ENCODE measurements at regions not wholly inside any gene's neighbourhood (a gene's known extent, or its start where the extent isn't known, plus 50 kb on each side); places are given as distances from the start of the nearest gene placed in this dataset.

GRCh38 chr7:96823274-96823673 lies 113.6 kb upstream of the SEM1 start:
- no peak for ATAC-seq (ENCODE audit: poor library complexity)
- H3K27ac ChIP-seq (ENCODE audit: low read depth in 1 of 2, low read length in 2 of 2), result no peak overlapping the region
- H3K4me1 ChIP-seq (ENCODE audit: insufficient read depth, low read length), result no peaks in the 10 kb centered on the region
- Mint-ChIP-seq H3K4me1 (ENCODE audit: low read depth) (no peaks in the 10 kb centered on the region), H3K9me3 (no peaks in the 10 kb centered on the region), H3K27me3 (peaks cover 57% of the 10 kb centered on the region), H3K27ac (no peak overlapping the region), H3K4me3 (no peak overlapping the region), H3K36me3 (ENCODE audit: low read depth) (no peaks in the 10 kb centered on the region)
- no peaks in the 10 kb centered on the region for H3K9me3 ChIP-seq (ENCODE audit: control insufficient read depth in 1 of 2, insufficient read depth in 1 of 2, low read length in 2 of 2)
- DNase-seq, result no peak
- H3K4me3 ChIP-seq (ENCODE audit: low read length), result no peak overlapping the region
- ChIA-PET POLR2A (no interaction called here), CTCF (no interaction called here)
- H3K27me3 ChIP-seq (ENCODE audit: control insufficient read depth in 1 of 2, insufficient read depth in 2 of 2, low read length in 2 of 2), result peaks cover 4 to 20% of the 10 kb centered on the region in 2 experiments
- intact Hi-C loops (cut with DNase I, micrococcal nuclease), result no loop called here
- no peak for TF ChIP-seq CTCF (IDR thresholded peaks at IDR 0.05)
- no peaks in the 10 kb centered on the region for H3K36me3 ChIP-seq (ENCODE audit: insufficient read depth, low read length)

- DNase-seq (no peak), ATAC-seq (ENCODE audit: poor library complexity) (no peak)
- no peaks in the 10 kb centered on the region for H3K4me1 ChIP-seq (ENCODE audit: insufficient read depth, low read length)
- no peak for TF ChIP-seq CTCF (IDR thresholded peaks at IDR 0.05)
- no peaks in the 10 kb centered on the region for H3K36me3 ChIP-seq (ENCODE audit: insufficient read depth, low read length)
- Mint-ChIP-seq H3K27me3 (peaks cover 56% of the 10 kb centered on the region), H3K4me1 (ENCODE audit: low read depth) (no peaks in the 10 kb centered on the region), H3K9me3 (no peaks in the 10 kb centered on the region), H3K36me3 (ENCODE audit: low read depth) (no peaks in the 10 kb centered on the region), H3K27ac (no peak overlapping the region), H3K4me3 (no peak overlapping the region)
- no peak overlapping the region for H3K27ac ChIP-seq (ENCODE audit: low read depth in 1 of 2, low read length in 2 of 2)
- ChIA-PET CTCF (no interaction called here), POLR2A (no interaction called here)
- H3K27me3 ChIP-seq (ENCODE audit: control insufficient read depth in 1 of 2, insufficient read depth in 2 of 2, low read length in 2 of 2), result peaks cover 4 to 22% of the 10 kb centered on the region in 2 experiments
- intact Hi-C loops (cut with DNase I, micrococcal nuclease), result no loop called here
- H3K4me3 ChIP-seq (ENCODE audit: low read length), result no peak overlapping the region
- no peaks in the 10 kb centered on the region for H3K9me3 ChIP-seq (ENCODE audit: control insufficient read depth in 1 of 2, insufficient read depth in 1 of 2, low read length in 2 of 2)
Observed at GRCh38 chr7:96824686-96825085, 115.0 kb upstream of the SEM1 start.

DNA sequence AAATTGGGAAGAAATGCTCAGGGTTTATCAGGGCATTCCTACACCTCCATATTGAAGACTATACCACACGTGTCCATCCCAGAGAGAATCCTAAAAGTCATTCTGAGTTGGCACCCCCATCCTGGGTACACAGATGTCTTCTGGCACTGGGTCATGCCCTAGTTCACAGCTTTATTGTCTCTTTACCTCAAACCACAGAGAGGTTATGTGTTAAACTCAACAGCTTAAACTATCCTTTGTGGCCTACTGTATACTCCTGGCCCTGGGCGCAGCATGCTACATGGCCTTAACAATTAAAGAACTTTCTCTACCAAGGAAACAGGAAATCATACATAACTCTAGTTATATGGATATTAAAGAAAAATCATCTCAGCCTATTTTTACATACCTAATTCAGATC lies 115.6 kb upstream of the SEM1 start:
- no peaks in the 10 kb centered on the region for H3K9me3 Mint-ChIP-seq
- CTCF ChIA-PET, result no interaction called here
- no peak for ATAC-seq (ENCODE audit: poor library complexity)
- no peak for TF ChIP-seq CTCF (IDR thresholded peaks at IDR 0.05)
- H3K4me3 Mint-ChIP-seq, result no peak overlapping the region
- H3K4me1 Mint-ChIP-seq (ENCODE audit: low read depth), result no peaks in the 10 kb centered on the region
- no peak overlapping the region for H3K27ac Mint-ChIP-seq
- Histone ChIP-seq H3K4me1 (ENCODE audit: insufficient read depth, low read length) (no peaks in the 10 kb centered on the region), H3K36me3 (ENCODE audit: insufficient read depth, low read length) (no peaks in the 10 kb centered on the region), H3K27ac (ENCODE audit: low read depth in 1 of 2, low read length in 2 of 2) (no peak overlapping the region), H3K9me3 (ENCODE audit: control insufficient read depth in 1 of 2, insufficient read depth in 1 of 2, low read length in 2 of 2) (no peaks in the 10 kb centered on the region), H3K27me3 (ENCODE audit: control insufficient read depth in 1 of 2, insufficient read depth in 2 of 2, low read length in 2 of 2) (peaks cover 4 to 19% of the 10 kb centered on the region in 2 experiments), H3K4me3 (ENCODE audit: low read length) (no peak overlapping the region)
- DNase-seq, result no peak
- peaks cover 54% of the 10 kb centered on the region for H3K27me3 Mint-ChIP-seq
- intact Hi-C loops (cut with DNase I, micrococcal nuclease), result no loop called here
- POLR2A ChIA-PET, result no interaction called here
- no peaks in the 10 kb centered on the region for H3K36me3 Mint-ChIP-seq (ENCODE audit: low read depth)
